HL-60 (cell line): ENCODE measurements at regions not wholly inside any gene's neighbourhood (a gene's known extent, or its start where the extent isn't known, plus 50 kb on each side); places are given as distances from the start of the nearest gene placed in this dataset.

Source experiments
- DNase-seq, 2 experiments: peaks; one replicate each; pipeline ENCODE4 v3.0.0-alpha.2; 2010 to 2020; ENCODE audit warnings: low read depth in 1 of 2, low spot score in 1 of 2
- H3K27ac ChIP-seq: fragments of 250-450 bp; sonication (Bioruptor Pico); replicated peaks from 2 replicates; pipeline ENCODE4 v1.5.1; 2020; ENCODE audit warnings: mild to moderate bottlenecking, moderate library complexity
- H3K27me3 ChIP-seq: fragments of 250-450 bp; sonication (Bioruptor Pico); 2 replicates; pipeline ENCODE4 v1.5.1; 2021; ENCODE audit warnings: mild to moderate bottlenecking, moderate library complexity; ENCODE audit not compliant: insufficient read depth, poor library complexity, severe bottlenecking
- H3K4me3 ChIP-seq: replicated peaks from 2 replicates; pipeline ENCODE4 v1.5.1; 2011; ENCODE audit warnings: mild to moderate bottlenecking, control low read depth, low read length; ENCODE audit not compliant: insufficient read depth
- CTCF ChIP-seq: IDR thresholded peaks from one replicate; pipeline ENCODE4 v1.5.1; 2011; ENCODE audit warnings: low read length, control low read depth, inconsistent platforms; ENCODE audit not compliant: insufficient read depth
- GABPA ChIP-seq: IDR thresholded peaks from 2 replicates; pipeline ENCODE4 v1.6.1; 2012; ENCODE audit warnings: low read depth
- POLR2AphosphoS5 ChIP-seq: IDR thresholded peaks from 2 replicates; pipeline ENCODE4 v1.6.1; 2012; ENCODE audit warnings: low read depth
- SPI1 ChIP-seq: IDR thresholded peaks from 2 replicates; pipeline ENCODE4 v1.6.1; 2012; ENCODE audit warnings: low read depth, mild to moderate bottlenecking, borderline replicate concordance
- TF ChIP-seq, protein P1 (sequence below): IDR thresholded peaks from 2 replicates; pipeline ENCODE4 v1.6.1; 2012; ENCODE audit warnings: low read depth; ENCODE audit not compliant: insufficient replicate concordance

GRCh38 chr13:33742321-33742720 is 75.6 kb upstream of the RFC3 start:
- no peak overlapping the region for H3K27ac ChIP-seq
- TF ChIP-seq GABPA (no peak), CTCF (no peak), SPI1 (no peak), POLR2AphosphoS5 (no peak)
- TF ChIP-seq, protein P1, sequence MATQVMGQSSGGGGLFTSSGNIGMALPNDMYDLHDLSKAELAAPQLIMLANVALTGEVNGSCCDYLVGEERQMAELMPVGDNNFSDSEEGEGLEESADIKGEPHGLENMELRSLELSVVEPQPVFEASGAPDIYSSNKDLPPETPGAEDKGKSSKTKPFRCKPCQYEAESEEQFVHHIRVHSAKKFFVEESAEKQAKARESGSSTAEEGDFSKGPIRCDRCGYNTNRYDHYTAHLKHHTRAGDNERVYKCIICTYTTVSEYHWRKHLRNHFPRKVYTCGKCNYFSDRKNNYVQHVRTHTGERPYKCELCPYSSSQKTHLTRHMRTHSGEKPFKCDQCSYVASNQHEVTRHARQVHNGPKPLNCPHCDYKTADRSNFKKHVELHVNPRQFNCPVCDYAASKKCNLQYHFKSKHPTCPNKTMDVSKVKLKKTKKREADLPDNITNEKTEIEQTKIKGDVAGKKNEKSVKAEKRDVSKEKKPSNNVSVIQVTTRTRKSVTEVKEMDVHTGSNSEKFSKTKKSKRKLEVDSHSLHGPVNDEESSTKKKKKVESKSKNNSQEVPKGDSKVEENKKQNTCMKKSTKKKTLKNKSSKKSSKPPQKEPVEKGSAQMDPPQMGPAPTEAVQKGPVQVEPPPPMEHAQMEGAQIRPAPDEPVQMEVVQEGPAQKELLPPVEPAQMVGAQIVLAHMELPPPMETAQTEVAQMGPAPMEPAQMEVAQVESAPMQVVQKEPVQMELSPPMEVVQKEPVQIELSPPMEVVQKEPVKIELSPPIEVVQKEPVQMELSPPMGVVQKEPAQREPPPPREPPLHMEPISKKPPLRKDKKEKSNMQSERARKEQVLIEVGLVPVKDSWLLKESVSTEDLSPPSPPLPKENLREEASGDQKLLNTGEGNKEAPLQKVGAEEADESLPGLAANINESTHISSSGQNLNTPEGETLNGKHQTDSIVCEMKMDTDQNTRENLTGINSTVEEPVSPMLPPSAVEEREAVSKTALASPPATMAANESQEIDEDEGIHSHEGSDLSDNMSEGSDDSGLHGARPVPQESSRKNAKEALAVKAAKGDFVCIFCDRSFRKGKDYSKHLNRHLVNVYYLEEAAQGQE: no peak
- H3K4me3 ChIP-seq: no peak overlapping the region
- no peak for DNase-seq
- H3K27me3 ChIP-seq: no peaks in the 10 kb centered on the region

DNA sequence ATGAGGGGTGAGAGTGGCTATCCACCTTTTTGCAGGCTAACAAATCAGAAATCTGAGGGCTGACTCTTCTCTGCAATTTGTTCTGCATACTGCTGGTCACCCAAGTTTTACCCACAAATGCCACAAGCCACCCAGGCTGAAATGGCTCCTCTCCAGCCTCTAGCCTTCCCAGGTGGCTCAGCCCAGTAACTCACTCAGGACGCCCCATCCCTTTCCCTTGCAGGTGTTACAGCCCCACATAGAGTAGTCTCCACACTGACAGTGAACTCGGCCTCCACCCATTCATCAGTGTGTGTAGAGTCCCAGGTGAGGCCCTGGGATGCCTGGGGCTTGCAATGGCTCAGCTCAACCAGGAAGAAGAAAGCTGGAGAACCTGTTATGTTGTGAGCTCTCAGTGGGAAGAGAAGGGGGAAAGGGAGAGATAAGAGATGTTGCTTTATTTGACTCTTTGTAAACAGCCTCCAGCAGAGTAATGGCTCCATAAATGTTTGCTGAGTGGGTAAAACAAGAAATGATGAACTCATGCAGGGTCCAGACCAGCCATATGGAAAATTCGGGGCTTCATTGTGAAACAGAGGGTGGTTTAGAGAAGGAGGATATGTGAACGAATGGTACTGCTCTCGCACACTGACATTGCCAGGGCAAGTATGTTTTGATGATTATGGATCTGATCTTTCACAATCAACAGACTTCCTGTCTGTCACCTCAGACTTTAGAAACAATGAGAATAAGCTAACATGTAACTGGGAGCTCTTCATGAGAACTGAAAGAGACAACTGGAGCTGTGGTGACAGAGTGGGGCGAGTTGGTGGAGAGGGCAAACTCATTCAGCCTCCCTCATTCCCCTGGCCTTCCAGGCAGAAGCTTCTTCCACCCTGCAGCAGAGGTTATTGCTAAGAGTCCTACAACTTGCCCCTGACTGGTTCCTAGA is 74.2 kb upstream of the RFC3 start:
- Histone ChIP-seq H3K27ac (peak overlapping the region; percentile 35), H3K27me3 (no peaks in the 10 kb centered on the region), H3K4me3 (no peak overlapping the region)
- peak; percentile 55 to 56 for DNase-seq
- TF ChIP-seq SPI1: peak; percentile 20; the same call in 1 of the 2 replicates
- TF ChIP-seq POLR2AphosphoS5: no peak

DNA sequence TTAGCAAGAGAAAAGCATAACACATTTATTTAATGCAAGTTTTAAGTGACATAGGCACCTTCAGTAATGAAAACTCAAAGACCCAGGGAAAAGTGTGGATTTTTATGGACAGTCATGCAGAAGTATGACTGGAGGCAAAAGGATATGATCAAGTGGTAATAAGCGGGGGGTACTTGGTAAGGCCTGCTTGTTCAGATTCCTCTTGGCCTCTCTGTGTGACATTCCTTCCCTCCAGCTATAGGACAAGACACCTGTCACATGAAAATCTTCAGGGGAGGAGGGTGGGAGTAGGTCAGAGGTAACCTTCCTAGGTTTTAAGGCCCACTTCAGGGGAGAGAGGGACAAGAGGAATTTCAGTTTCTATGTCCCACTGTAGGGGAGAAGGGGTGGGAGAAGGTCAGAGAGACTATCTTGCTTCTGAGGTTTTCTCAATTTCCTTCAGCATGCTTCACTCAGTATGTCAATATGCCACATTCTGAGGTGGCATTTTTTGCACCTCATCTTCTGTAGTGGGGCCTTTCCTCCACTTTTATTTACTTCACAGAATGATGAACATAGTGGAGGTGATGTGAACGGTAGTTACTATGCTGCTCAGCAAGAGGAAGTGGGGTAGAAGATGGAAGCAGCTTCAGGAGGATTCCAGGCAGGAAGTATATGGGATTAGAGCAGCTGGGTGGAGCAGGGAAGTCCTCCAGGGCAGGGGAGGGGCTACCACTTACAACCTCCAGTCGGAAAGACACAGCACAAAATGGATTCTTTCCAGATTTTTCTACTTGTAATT is 73.2 kb upstream of the RFC3 start:
- Histone ChIP-seq H3K27me3 (no peaks in the 10 kb centered on the region), H3K4me3 (no peak overlapping the region), H3K27ac (peak overlapping the region; percentile 35; the same call in 1 of the 2 replicates)
- TF ChIP-seq GABPA (no peak), CTCF (no peak), POLR2AphosphoS5 (no peak), SPI1 (peak; percentile 60)
- TF ChIP-seq, protein P1: no peak
- no peak for DNase-seq
